HEK293 (cell line): ENCODE measurements at regions not wholly inside any gene's neighbourhood (a gene's known extent, or its start where the extent isn't known, plus 50 kb on each side); places are given as distances from the start of the nearest gene placed in this dataset.

Experiments
- CTCF ChIP-seq: fragments of 450-650 bp; formaldehyde crosslinking; IDR thresholded peaks from 2 replicates; pipeline ENCODE4 v1.5.1; 2016; ENCODE audit warnings: missing biosample characterization, missing genetic modification characterization
- YY1 ChIP-seq: fragments of 450-650 bp; formaldehyde crosslinking; IDR thresholded peaks from 2 replicates; pipeline ENCODE4 v1.5.1; 2018; ENCODE audit warnings: missing biosample characterization, missing genetic modification characterization

GRCh38 chr15:61500951-61501620 is 272.0 kb upstream of the RORA start:
- TF ChIP-seq CTCF (tag by site-specific recombination) (no peak), YY1 (no peak)
